ENCODE measurements at regions not wholly inside any gene's neighbourhood (a gene's known extent, or its start where the extent isn't known, plus 50 kb on each side); places are given as distances from the start of the nearest gene placed in this dataset.

GRCh38 chr9:131808291-131808690 is 68.4 kb upstream of the RAPGEF1 start:
- no peak overlapping the region for H3K27ac ChIP-seq (ENCODE audit: insufficient read depth, low read length)
- no TSS peak for BruUV-seq (replicated peaks)
- H4K8ac ChIP-seq (ENCODE audit: low read depth in 2 of 2, low read length in 2 of 2) = no peak overlapping the region
- H4K20me1 ChIP-seq (ENCODE audit: insufficient read depth, low read length) = no peaks in the 10 kb centered on the region
- H3K4me2 ChIP-seq (ENCODE audit: low read depth, low read length) = no peak overlapping the region
- no peaks in the 10 kb centered on the region for H3K36me3 ChIP-seq (ENCODE audit: control insufficient read depth, insufficient read depth, low read length)
- H3K79me1 ChIP-seq (ENCODE audit: low read depth in 1 of 2, low read length in 2 of 2) = no peaks in the 10 kb centered on the region
- DNase-seq = no peak
- no peak overlapping the region for H4K5ac ChIP-seq (ENCODE audit: low read depth, low read length)
- dilution Hi-C loops (cut with HindIII; ENCODE audit: low sequenced_read_pairs, unreplicated experiment) (no loop called here), intact Hi-C loops (cut with micrococcal nuclease) (no loop called here), in situ Hi-C loops (cut with MboI; ENCODE audit: low sequenced_read_pairs) (no loop called here)
- no peak overlapping the region for H3K9ac ChIP-seq (ENCODE audit: low read depth, low read length)
- H2BK5ac ChIP-seq (ENCODE audit: low read depth, low read length, poor library complexity, severe bottlenecking) = no peak overlapping the region
- H2AK5ac ChIP-seq (ENCODE audit: low read depth, low read length) = no peak overlapping the region
- H2AK9ac ChIP-seq (replicated peaks; ENCODE audit: low read depth, low read length, poor library complexity) = no peak overlapping the region
- no peak for TF ChIP-seq MAZ (IDR thresholded peaks at IDR 0.05; ENCODE audit: borderline replicate concordance, low read depth, low read length)
- TF ChIP-seq BHLHE40 (IDR thresholded peaks at IDR 0.05; ENCODE audit: low read depth, low read length) = no peak
- no peak for TF ChIP-seq RCOR1 (IDR thresholded peaks at IDR 0.05; ENCODE audit: insufficient replicate concordance, low read length)
- H3K4ac ChIP-seq (ENCODE audit: low read depth, low read length) = no peak overlapping the region
- no peaks in the 10 kb centered on the region for H3K9me3 ChIP-seq (ENCODE audit: control insufficient read depth, insufficient read depth, low read length)
- H4K91ac ChIP-seq (ENCODE audit: insufficient read depth, low read depth, low read length) = no peak overlapping the region
- CTCF ChIA-PET = no interaction called here
- H3K56ac ChIP-seq (ENCODE audit: extremely low read depth, insufficient read depth, low read length) = no peak overlapping the region
- H3K27me3 ChIP-seq (ENCODE audit: control insufficient read depth, insufficient read depth, low read length) = peaks cover 62% of the 10 kb centered on the region
- WGBS, 2 experiments (ENCODE audit: extremely low coverage in 2 of 2, insufficient read length in 1 of 2) = 88% methylated on average over 3 of the region's 7 CpGs; no CpG with 5 or more reads in 1 of the 2 experiments
- H3K4me3 ChIP-seq (ENCODE audit: insufficient read depth, low read depth, low read length) = no peak overlapping the region
- H3K18ac ChIP-seq (ENCODE audit: low read depth, low read length) = no peak overlapping the region
- POLR2A ChIA-PET (ENCODE audit: unreplicated experiment) = no interaction called here
- no peak overlapping the region for H3K14ac ChIP-seq (replicated peaks; ENCODE audit: low read depth, low read length)
- H3K23ac ChIP-seq (ENCODE audit: low read depth, low read length) = no peak overlapping the region
- no peaks in the 10 kb centered on the region for H3K9me1 ChIP-seq (ENCODE audit: insufficient read depth, low read length)
- ATAC-seq (ENCODE audit: low read depth) = no peak
- H2BK120ac ChIP-seq (ENCODE audit: low read depth, low read length) = no peak overlapping the region
- H2BK20ac ChIP-seq (ENCODE audit: low read depth, low read length) = no peak overlapping the region
- H2AFZ ChIP-seq (replicated peaks; ENCODE audit: low read length, poor library complexity) = no peak overlapping the region
- no peaks in the 10 kb centered on the region; the same call in 1 of the 2 replicates for H3K4me1 ChIP-seq (ENCODE audit: control insufficient read depth, insufficient read depth, low read length)
- H2BK15ac ChIP-seq (ENCODE audit: low read depth, low read length) = no peak overlapping the region
